Memory B cell (primary cell): ENCODE measurements at regions not wholly inside any gene's neighbourhood (a gene's known extent, or its start where the extent isn't known, plus 50 kb on each side); places are given as distances from the start of the nearest gene placed in this dataset.

Experiments
- ATAC-seq: fragments of 150-1000 bp; cut with Tn5 transposase; 2 replicates; pipeline ENCODE4 v1.10.0; 2021; ENCODE audit warnings: low read depth, mild to moderate bottlenecking, moderate library complexity
- DNase-seq, 2 donors: peaks; one replicate each; pipeline ENCODE4 v3.0.0; 2022; ENCODE audit warnings: low spot score in 2 of 2
- H3K27ac Mint-ChIP-seq: one replicate; pipeline ENCODE4 v1.8.0; 2022; ENCODE audit warnings: mild to moderate bottlenecking, moderate library complexity, mixed read lengths
- H3K27me3 Mint-ChIP-seq: one replicate; pipeline ENCODE4 v1.8.0; 2022; ENCODE audit warnings: mixed read lengths
- H3K36me3 Mint-ChIP-seq: one replicate; pipeline ENCODE4 v1.8.0; 2022; ENCODE audit warnings: mild to moderate bottlenecking, mixed read lengths
- H3K4me1 Mint-ChIP-seq: one replicate; pipeline ENCODE4 v1.8.0; 2022; ENCODE audit warnings: mixed read lengths
- H3K4me3 Mint-ChIP-seq: one replicate; pipeline ENCODE4 v1.8.0; 2022; ENCODE audit warnings: mild to moderate bottlenecking, moderate library complexity, mixed read lengths
- H3K9me3 Mint-ChIP-seq: one replicate; pipeline ENCODE4 v1.8.0; 2022; ENCODE audit warnings: mixed read lengths

- no peaks in the 10 kb centered on the region for H3K36me3 Mint-ChIP-seq
- ATAC-seq = peak; percentile 58
- no peaks in the 10 kb centered on the region for H3K4me1 Mint-ChIP-seq
- DNase-seq = peak; percentile 37 to 42
- no peak overlapping the region for H3K27ac Mint-ChIP-seq
- H3K9me3 Mint-ChIP-seq = no peaks in the 10 kb centered on the region
- no peak overlapping the region for H3K4me3 Mint-ChIP-seq
- H3K27me3 Mint-ChIP-seq = peaks cover 4% of the 10 kb centered on the region
These were observed 663.7 kb upstream of the B3GAT1 start for GRCh38 chr11:135075740-135076139.

- Mint-ChIP-seq H3K4me3 (no peak overlapping the region), H3K27me3 (peaks cover 9% of the 10 kb centered on the region), H3K27ac (no peak overlapping the region), H3K9me3 (peaks cover 1% of the 10 kb centered on the region), H3K4me1 (no peaks in the 10 kb centered on the region), H3K36me3 (no peaks in the 10 kb centered on the region)
- DNase-seq = no peak
- ATAC-seq = no peak
These were observed 662.5 kb upstream of the B3GAT1 start for GRCh38 chr11:135074397-135074998.

GRCh38 chr11:135073870-135074269 lies 661.8 kb upstream of the B3GAT1 start:
- ATAC-seq (no peak), DNase-seq (no peak)
- Mint-ChIP-seq H3K9me3 (peaks cover 1% of the 10 kb centered on the region), H3K4me1 (no peaks in the 10 kb centered on the region), H3K27ac (no peak overlapping the region), H3K27me3 (peaks cover 9% of the 10 kb centered on the region), H3K36me3 (no peaks in the 10 kb centered on the region), H3K4me3 (no peak overlapping the region)

- DNase-seq (no peak), ATAC-seq (no peak)
- Mint-ChIP-seq H3K4me3 (no peak overlapping the region), H3K36me3 (no peaks in the 10 kb centered on the region), H3K9me3 (peaks cover 1% of the 10 kb centered on the region), H3K27me3 (peaks cover 9% of the 10 kb centered on the region), H3K4me1 (no peaks in the 10 kb centered on the region), H3K27ac (no peak overlapping the region)
These were observed 661.3 kb upstream of the B3GAT1 start for GRCh38 chr11:135073381-135073780.

GRCh38 chr11:135069890-135070289 lies 657.8 kb upstream of the B3GAT1 start:
- Mint-ChIP-seq H3K4me1 (no peaks in the 10 kb centered on the region), H3K4me3 (no peak overlapping the region), H3K27ac (no peak overlapping the region), H3K36me3 (no peaks in the 10 kb centered on the region), H3K9me3 (peaks cover 1% of the 10 kb centered on the region), H3K27me3 (peaks cover 9% of the 10 kb centered on the region)
- DNase-seq = no peak
- no peak for ATAC-seq

- H3K27ac Mint-ChIP-seq = no peak overlapping the region
- no peaks in the 10 kb centered on the region for H3K36me3 Mint-ChIP-seq
- H3K9me3 Mint-ChIP-seq = peaks cover 1% of the 10 kb centered on the region
- ATAC-seq = no peak
- no peak for DNase-seq
- no peak overlapping the region for H3K4me3 Mint-ChIP-seq
- H3K4me1 Mint-ChIP-seq = no peaks in the 10 kb centered on the region
- peaks cover 9% of the 10 kb centered on the region for H3K27me3 Mint-ChIP-seq
These were observed 657.0 kb upstream of the B3GAT1 start for GRCh38 chr11:135069063-135069462.

- H3K27ac Mint-ChIP-seq = no peak overlapping the region
- no peak overlapping the region for H3K4me3 Mint-ChIP-seq
- ATAC-seq (no peak), DNase-seq (no peak)
- H3K27me3 Mint-ChIP-seq = peaks cover 2% of the 10 kb centered on the region
- peaks cover 15% of the 10 kb centered on the region for H3K9me3 Mint-ChIP-seq
- peaks cover 5% of the 10 kb centered on the region for H3K36me3 Mint-ChIP-seq
- no peaks in the 10 kb centered on the region for H3K4me1 Mint-ChIP-seq
These were observed 651.0 kb upstream of the B3GAT1 start for GRCh38 chr11:135062994-135063393.

GRCh38 chr11:135061166-135061565 lies 649.1 kb upstream of the B3GAT1 start:
- DNase-seq (no peak), ATAC-seq (no peak)
- Mint-ChIP-seq H3K27ac (no peak overlapping the region), H3K36me3 (peaks cover 5% of the 10 kb centered on the region), H3K4me3 (no peak overlapping the region), H3K27me3 (peaks cover 2% of the 10 kb centered on the region), H3K9me3 (peaks cover 15% of the 10 kb centered on the region), H3K4me1 (no peaks in the 10 kb centered on the region)

- Mint-ChIP-seq H3K9me3 (no peaks in the 10 kb centered on the region), H3K27me3 (peaks cover 5% of the 10 kb centered on the region), H3K4me3 (no peak overlapping the region), H3K4me1 (no peaks in the 10 kb centered on the region), H3K27ac (no peak overlapping the region), H3K36me3 (no peaks in the 10 kb centered on the region)
- ATAC-seq (no peak), DNase-seq (no peak)
These were observed 634.9 kb upstream of the B3GAT1 start for GRCh38 chr11:135046986-135047385.

GRCh38 chr11:135046556-135046955 lies 634.5 kb upstream of the B3GAT1 start:
- Mint-ChIP-seq H3K4me3 (no peak overlapping the region), H3K27me3 (peaks cover 3% of the 10 kb centered on the region), H3K9me3 (no peaks in the 10 kb centered on the region), H3K36me3 (no peaks in the 10 kb centered on the region), H3K27ac (no peak overlapping the region), H3K4me1 (no peaks in the 10 kb centered on the region)
- no peak for ATAC-seq
- DNase-seq = no peak

- Mint-ChIP-seq H3K36me3 (no peaks in the 10 kb centered on the region), H3K4me3 (no peak overlapping the region), H3K4me1 (no peaks in the 10 kb centered on the region), H3K27me3 (peaks cover 3% of the 10 kb centered on the region), H3K27ac (no peak overlapping the region), H3K9me3 (no peaks in the 10 kb centered on the region)
- DNase-seq (no peak), ATAC-seq (no peak)
These were observed 631.4 kb upstream of the B3GAT1 start for GRCh38 chr11:135043434-135043833.

- peaks cover 5% of the 10 kb centered on the region for H3K9me3 Mint-ChIP-seq
- H3K27ac Mint-ChIP-seq = no peak overlapping the region
- no peaks in the 10 kb centered on the region for H3K4me1 Mint-ChIP-seq
These were observed 625.8 kb upstream of the B3GAT1 start for GRCh38 chr11:135037828-135038227.

GRCh38 chr11:135036488-135037297 lies 624.7 kb upstream of the B3GAT1 start:
- no peak overlapping the region for H3K4me3 Mint-ChIP-seq

More at GRCh38 chr11:135037828-135038227, 625.8 kb upstream of the B3GAT1 start:
- Mint-ChIP-seq H3K4me3 (no peak overlapping the region), H3K27me3 (peaks cover 6% of the 10 kb centered on the region), H3K36me3 (no peaks in the 10 kb centered on the region)
- DNase-seq = no peak
- no peak for ATAC-seq

GRCh38 chr11:135035282-135035681 lies 623.2 kb upstream of the B3GAT1 start:
- peaks cover 10% of the 10 kb centered on the region for H3K27me3 Mint-ChIP-seq
- H3K4me1 Mint-ChIP-seq = no peaks in the 10 kb centered on the region
- ATAC-seq (no peak), DNase-seq (no peak)
- H3K36me3 Mint-ChIP-seq = no peaks in the 10 kb centered on the region
- H3K27ac Mint-ChIP-seq = no peak overlapping the region
- H3K9me3 Mint-ChIP-seq = peaks cover 5% of the 10 kb centered on the region
- H3K4me3 Mint-ChIP-seq = no peak overlapping the region

More at GRCh38 chr11:135036488-135037297, 624.7 kb upstream of the B3GAT1 start:
- Mint-ChIP-seq H3K27me3 (peaks cover 10% of the 10 kb centered on the region), H3K27ac (no peak overlapping the region), H3K4me1 (no peaks in the 10 kb centered on the region), H3K36me3 (no peaks in the 10 kb centered on the region), H3K9me3 (peaks cover 5% of the 10 kb centered on the region)
- ATAC-seq (no peak), DNase-seq (no peak)

GRCh38 chr11:135033540-135033939 lies 621.5 kb upstream of the B3GAT1 start:
- ATAC-seq = no peak
- H3K4me3 Mint-ChIP-seq = no peak overlapping the region
- H3K36me3 Mint-ChIP-seq = no peaks in the 10 kb centered on the region
- no peak overlapping the region for H3K27ac Mint-ChIP-seq
- peaks cover 10% of the 10 kb centered on the region for H3K27me3 Mint-ChIP-seq
- H3K4me1 Mint-ChIP-seq = no peaks in the 10 kb centered on the region
- no peak for DNase-seq
- peaks cover 5% of the 10 kb centered on the region for H3K9me3 Mint-ChIP-seq
